ENCODE measurements at regions not wholly inside any gene's neighbourhood (a gene's known extent, or its start where the extent isn't known, plus 50 kb on each side); places are given as distances from the start of the nearest gene placed in this dataset.

- Histone ChIP-seq H3K27ac (no peak overlapping the region), H3K36me3 (no peaks in the 10 kb centered on the region), H3K9me3 (peaks cover 12% of the 10 kb centered on the region), H3K4me3 (no peak overlapping the region), H3K27me3 (no peaks in the 10 kb centered on the region), H3K4me1 (no peaks in the 10 kb centered on the region)
- ATAC-seq (no peak), DNase-seq (no peak)
- no peak for TF ChIP-seq CTCF (IDR thresholded peaks at IDR 0.05)
- intact Hi-C loops (cut with DNase I) = no loop called here
These were observed 312.9 kb downstream of the NEK10 start for GRCh38 chr3:27056326-27056725.

- H3K27me3 ChIP-seq = no peaks in the 10 kb centered on the region
- no peaks in the 10 kb centered on the region for H3K4me1 ChIP-seq
- no peak for TF ChIP-seq CTCF (IDR thresholded peaks at IDR 0.05)
- H3K9me3 ChIP-seq = no peaks in the 10 kb centered on the region
- H3K27ac ChIP-seq = no peak overlapping the region
- ATAC-seq (no peak), DNase-seq (no peak)
- no peaks in the 10 kb centered on the region for H3K36me3 ChIP-seq
- intact Hi-C loops (cut with DNase I) = no loop called here
- H3K4me3 ChIP-seq = no peak overlapping the region
These were observed 309.7 kb downstream of the NEK10 start for GRCh38 chr3:27059489-27059888.
